Panc1 (cell line): ENCODE measurements at regions not wholly inside any gene's neighbourhood (a gene's known extent, or its start where the extent isn't known, plus 50 kb on each side); places are given as distances from the start of the nearest gene placed in this dataset.

Experiments used
- ATAC-seq: fragments of 200-7000 bp; cut with Tn5 transposase; 2 replicates; pipeline ENCODE4 v1.9.1; 2020; ENCODE audit warnings: mild to moderate bottlenecking, moderate library complexity
- BruUV-seq: library from RNA; stranded (reverse); fragments of 400-500 nt; replicated peaks from 2 replicates; lab custom pipeline; 2021; lab: Mats Ljungman, UMichigan
- CTCF ChIA-PET: fragments of 300-600 bp; sonication (Branson Sonifier 250); formaldehyde crosslinking; loops from one replicate; lab custom pipeline; 2022; ENCODE audit warnings: antibody characterized with exemption; lab: Charles Lee
- POLR2A ChIA-PET: fragments of 300-600 bp; sonication (Branson Sonifier 250); formaldehyde crosslinking; loops from one replicate; lab custom pipeline; 2022; ENCODE audit warnings: antibody characterized with exemption; lab: Charles Lee
- DNase-seq: peaks from one replicate; pipeline ENCODE4 v3.0.0-alpha.2; 2010; ENCODE audit warnings: low read depth, low spot score
- H3K27ac ChIP-seq: 2 replicates; pipeline ENCODE4 v1.5.1; 2011; ENCODE audit warnings: mild to moderate bottlenecking, low read length, inconsistent platforms
- H3K27me3 ChIP-seq: fragments of 200-500 bp; sonication (Bioruptor generic); 2 replicates; pipeline ENCODE4 v1.6.0; 2014; ENCODE audit warnings: low read length, inconsistent platforms; ENCODE audit not compliant: control insufficient read depth, insufficient read depth
- H3K36me3 ChIP-seq: fragments of 200-500 bp; sonication (Bioruptor generic); 2 replicates; pipeline ENCODE4 v1.5.1; 2014; ENCODE audit warnings: inconsistent platforms, mild to moderate bottlenecking, low read length, moderate library complexity; ENCODE audit not compliant: control insufficient read depth, insufficient read depth
- H3K4me1 ChIP-seq: 2 replicates; pipeline ENCODE4 v1.5.1; 2011; ENCODE audit warnings: inconsistent platforms, mild to moderate bottlenecking, low read length, moderate library complexity; ENCODE audit not compliant: control insufficient read depth, insufficient read depth
- H3K4me3 ChIP-seq, 2 experiments: 2 replicates each; pipeline ENCODE4 v1.5.1; 2011 to 2012; ENCODE audit warnings: low read depth in 2 of 2, low read length in 2 of 2, mild to moderate bottlenecking in 2 of 2, inconsistent platforms in 1 of 2, moderate library complexity in 1 of 2
- H3K9me3 ChIP-seq: fragments of 200-500 bp; sonication (Bioruptor generic); 2 replicates; pipeline ENCODE4 v1.5.1; 2014; ENCODE audit warnings: low read depth, mild to moderate bottlenecking, inconsistent platforms, low read length, moderate library complexity; ENCODE audit not compliant: control insufficient read depth, insufficient read depth
- POLR2AphosphoS5 ChIP-seq: IDR thresholded peaks from 2 replicates; pipeline ENCODE4 v1.6.1; 2012; ENCODE audit warnings: mild to moderate bottlenecking, low read depth, low read length, moderate library complexity
- SIN3A ChIP-seq: IDR thresholded peaks from 2 replicates; pipeline ENCODE4 v1.6.1; 2012; ENCODE audit warnings: low read depth, mild to moderate bottlenecking, low read length, moderate library complexity, borderline replicate concordance; ENCODE audit not compliant: insufficient read depth
- TCF7L2 ChIP-seq: IDR thresholded peaks from 2 replicates; pipeline ENCODE4 v1.6.1; 2011; ENCODE audit warnings: mild to moderate bottlenecking, low read depth, low read length, inconsistent platforms
- in situ Hi-C: cut with HindIII; loops from 2 replicates; pipeline ENCODE4 v1.10.0; 2016; ENCODE audit warnings: low sequenced_read_pairs, low pct_unique_long_range_greater_than_20kb
- intact Hi-C: fragments of 100-400 bp; cut with micrococcal nuclease; formaldehyde crosslinking; loops from one replicate; pipeline ENCODE4 v1.10.0; 2022; ENCODE audit not compliant: unreplicated experiment
- TF ChIP-seq, protein P1 (sequence below): fragments of 450-650 bp; IDR thresholded peaks from 2 replicates; pipeline ENCODE4 v1.5.1; 2017; ENCODE audit warnings: mild to moderate bottlenecking
- TF ChIP-seq, protein P2 (sequence below), 2 experiments: IDR thresholded peaks; 2 replicates each; pipeline ENCODE4 v1.6.1; 2011 to 2012; ENCODE audit warnings: low read depth in 2 of 2, control low read depth in 1 of 2, low read length in 1 of 2, mild to moderate bottlenecking in 1 of 2, moderate library complexity in 1 of 2; ENCODE audit not compliant: insufficient read depth in 1 of 2

DNA sequence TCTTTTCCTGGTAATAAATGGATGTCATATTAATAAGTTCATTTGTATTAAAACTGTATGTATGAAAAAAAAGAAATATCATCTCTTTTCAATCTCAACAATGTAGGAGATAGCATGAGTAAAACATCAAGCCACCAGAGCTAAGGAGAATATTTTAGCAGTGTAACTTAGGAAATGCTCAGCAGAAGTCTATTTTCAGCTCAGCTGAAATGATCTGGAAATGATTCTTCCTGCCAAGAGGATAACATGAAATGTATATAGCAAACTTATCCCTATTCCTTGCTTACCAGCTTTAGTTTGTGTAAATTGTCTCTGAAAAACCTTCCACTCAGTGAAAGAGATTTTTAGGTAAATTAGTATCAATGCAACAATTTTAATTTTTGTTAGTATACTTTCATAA lies 1194.4 kb downstream of the SLITRK1 start:
- in situ Hi-C loops (no loop called here), intact Hi-C loops (no loop called here)
- H3K4me1 ChIP-seq = no peaks in the 10 kb centered on the region; the same call in 1 of the 2 replicates
- TF ChIP-seq TCF7L2 (no peak), POLR2AphosphoS5 (no peak), SIN3A (no peak)
- TF ChIP-seq, protein P1, sequence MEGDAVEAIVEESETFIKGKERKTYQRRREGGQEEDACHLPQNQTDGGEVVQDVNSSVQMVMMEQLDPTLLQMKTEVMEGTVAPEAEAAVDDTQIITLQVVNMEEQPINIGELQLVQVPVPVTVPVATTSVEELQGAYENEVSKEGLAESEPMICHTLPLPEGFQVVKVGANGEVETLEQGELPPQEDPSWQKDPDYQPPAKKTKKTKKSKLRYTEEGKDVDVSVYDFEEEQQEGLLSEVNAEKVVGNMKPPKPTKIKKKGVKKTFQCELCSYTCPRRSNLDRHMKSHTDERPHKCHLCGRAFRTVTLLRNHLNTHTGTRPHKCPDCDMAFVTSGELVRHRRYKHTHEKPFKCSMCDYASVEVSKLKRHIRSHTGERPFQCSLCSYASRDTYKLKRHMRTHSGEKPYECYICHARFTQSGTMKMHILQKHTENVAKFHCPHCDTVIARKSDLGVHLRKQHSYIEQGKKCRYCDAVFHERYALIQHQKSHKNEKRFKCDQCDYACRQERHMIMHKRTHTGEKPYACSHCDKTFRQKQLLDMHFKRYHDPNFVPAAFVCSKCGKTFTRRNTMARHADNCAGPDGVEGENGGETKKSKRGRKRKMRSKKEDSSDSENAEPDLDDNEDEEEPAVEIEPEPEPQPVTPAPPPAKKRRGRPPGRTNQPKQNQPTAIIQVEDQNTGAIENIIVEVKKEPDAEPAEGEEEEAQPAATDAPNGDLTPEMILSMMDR = no peak
- TF ChIP-seq, protein P2, sequence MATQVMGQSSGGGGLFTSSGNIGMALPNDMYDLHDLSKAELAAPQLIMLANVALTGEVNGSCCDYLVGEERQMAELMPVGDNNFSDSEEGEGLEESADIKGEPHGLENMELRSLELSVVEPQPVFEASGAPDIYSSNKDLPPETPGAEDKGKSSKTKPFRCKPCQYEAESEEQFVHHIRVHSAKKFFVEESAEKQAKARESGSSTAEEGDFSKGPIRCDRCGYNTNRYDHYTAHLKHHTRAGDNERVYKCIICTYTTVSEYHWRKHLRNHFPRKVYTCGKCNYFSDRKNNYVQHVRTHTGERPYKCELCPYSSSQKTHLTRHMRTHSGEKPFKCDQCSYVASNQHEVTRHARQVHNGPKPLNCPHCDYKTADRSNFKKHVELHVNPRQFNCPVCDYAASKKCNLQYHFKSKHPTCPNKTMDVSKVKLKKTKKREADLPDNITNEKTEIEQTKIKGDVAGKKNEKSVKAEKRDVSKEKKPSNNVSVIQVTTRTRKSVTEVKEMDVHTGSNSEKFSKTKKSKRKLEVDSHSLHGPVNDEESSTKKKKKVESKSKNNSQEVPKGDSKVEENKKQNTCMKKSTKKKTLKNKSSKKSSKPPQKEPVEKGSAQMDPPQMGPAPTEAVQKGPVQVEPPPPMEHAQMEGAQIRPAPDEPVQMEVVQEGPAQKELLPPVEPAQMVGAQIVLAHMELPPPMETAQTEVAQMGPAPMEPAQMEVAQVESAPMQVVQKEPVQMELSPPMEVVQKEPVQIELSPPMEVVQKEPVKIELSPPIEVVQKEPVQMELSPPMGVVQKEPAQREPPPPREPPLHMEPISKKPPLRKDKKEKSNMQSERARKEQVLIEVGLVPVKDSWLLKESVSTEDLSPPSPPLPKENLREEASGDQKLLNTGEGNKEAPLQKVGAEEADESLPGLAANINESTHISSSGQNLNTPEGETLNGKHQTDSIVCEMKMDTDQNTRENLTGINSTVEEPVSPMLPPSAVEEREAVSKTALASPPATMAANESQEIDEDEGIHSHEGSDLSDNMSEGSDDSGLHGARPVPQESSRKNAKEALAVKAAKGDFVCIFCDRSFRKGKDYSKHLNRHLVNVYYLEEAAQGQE (IDR thresholded peaks at IDR 0.05; ENCODE audit: insufficient read depth in 1 of 2, low read depth in 2 of 2, low read length in 1 of 2) = no peak
- H3K9me3 ChIP-seq = no peaks in the 10 kb centered on the region
- H3K36me3 ChIP-seq = no peaks in the 10 kb centered on the region
- H3K27me3 ChIP-seq = no peaks in the 10 kb centered on the region
- no peak overlapping the region for H3K27ac ChIP-seq
- POLR2A ChIA-PET = no interaction called here
- BruUV-seq = no TSS peak
- H3K4me3 ChIP-seq = no peak overlapping the region
- CTCF ChIA-PET = no interaction called here
- no peak for ATAC-seq
- DNase-seq = no peak

GRCh38 chr13:82681535-82681934 lies 1200.7 kb downstream of the SLITRK1 start:
- no peak for DNase-seq
- intact Hi-C loops (no loop called here), in situ Hi-C loops (no loop called here)
- CTCF ChIA-PET = no interaction called here
- POLR2A ChIA-PET = no interaction called here
- no peak for TF ChIP-seq POLR2AphosphoS5
- TF ChIP-seq SIN3A = no peak
- TF ChIP-seq, protein P1 = no peak
- TF ChIP-seq, protein P2 (IDR thresholded peaks at IDR 0.05; ENCODE audit: insufficient read depth in 1 of 2, low read depth in 2 of 2, low read length in 1 of 2) = no peak
- no peak for TF ChIP-seq TCF7L2
- H3K27ac ChIP-seq = no peak overlapping the region
- no TSS peak for BruUV-seq
- no peak overlapping the region for H3K4me3 ChIP-seq
- H3K27me3 ChIP-seq = no peaks in the 10 kb centered on the region
- H3K9me3 ChIP-seq = no peaks in the 10 kb centered on the region
- no peaks in the 10 kb centered on the region for H3K4me1 ChIP-seq
- no peaks in the 10 kb centered on the region for H3K36me3 ChIP-seq
- no peak for ATAC-seq
